ENCODE measurements at regions not wholly inside any gene's neighbourhood (a gene's known extent, or its start where the extent isn't known, plus 50 kb on each side); places are given as distances from the start of the nearest gene placed in this dataset.
"Not testable (repeated sequence)": the region's sequence is repeated elsewhere in the genome, so short reads cannot be mapped to it uniquely, and the experiment has no call there.

- DNase-seq = no peak
These were observed 209.8 kb downstream of the GJA1 start for GRCh38 chr6:121645100-121645745.

- no peak for DNase-seq
These were observed 212.5 kb downstream of the GJA1 start for GRCh38 chr6:121647905-121648304.

GRCh38 chr6:121649951-121650350 lies 214.5 kb downstream of the GJA1 start:
- DNase-seq = no peak

- DNase-seq = no peak
These were observed 216.0 kb downstream of the GJA1 start for GRCh38 chr6:121651420-121651819.

- no peak for DNase-seq
These were observed 216.8 kb downstream of the GJA1 start for GRCh38 chr6:121652223-121652622.

GRCh38 chr6:121652726-121653623 lies 217.5 kb downstream of the GJA1 start:
- no peak for DNase-seq

GRCh38 chr6:121653624-121654008 lies 218.2 kb downstream of the GJA1 start:
- no peak for DNase-seq

- DNase-seq = no peak
These were observed 222.5 kb downstream of the GJA1 start for GRCh38 chr6:121657972-121658371.

- DNase-seq = no peak
These were observed 224.8 kb downstream of the GJA1 start for GRCh38 chr6:121660277-121660676.

- DNase-seq = no peak
These were observed 227.9 kb downstream of the GJA1 start for GRCh38 chr6:121663292-121663810.

GRCh38 chr6:121664158-121664557 lies 228.7 kb downstream of the GJA1 start:
- DNase-seq = no peak

GRCh38 chr6:121666814-121667213 lies 231.4 kb downstream of the GJA1 start:
- DNase-seq = no peak

GRCh38 chr6:121668259-121668658 lies 232.8 kb downstream of the GJA1 start:
- no peak for DNase-seq

- no peak for DNase-seq
These were observed 235.1 kb downstream of the GJA1 start for GRCh38 chr6:121670511-121670910.

GRCh38 chr6:121677571-121677970 lies 242.1 kb downstream of the GJA1 start:
- DNase-seq = no peak

GRCh38 chr6:121678245-121678644 lies 242.8 kb downstream of the GJA1 start:
- DNase-seq = no peak

GRCh38 chr6:121680058-121680457 lies 244.6 kb downstream of the GJA1 start:
- DNase-seq = no peak

GRCh38 chr6:121682666-121683065 lies 247.2 kb downstream of the GJA1 start:
- no peak for DNase-seq

- not testable (repeated sequence) for DNase-seq
These were observed 250.4 kb downstream of the GJA1 start for GRCh38 chr6:121685806-121686205.

- DNase-seq = no peak
These were observed 251.2 kb downstream of the GJA1 start for GRCh38 chr6:121686611-121687023.

- no peak for DNase-seq
These were observed 253.5 kb downstream of the GJA1 start for GRCh38 chr6:121688974-121689373.

- no peak for DNase-seq
These were observed 255.7 kb downstream of the GJA1 start for GRCh38 chr6:121691126-121691551.

- DNase-seq = no peak
These were observed 258.9 kb downstream of the GJA1 start for GRCh38 chr6:121694389-121694788.

- DNase-seq = no peak
These were observed 259.4 kb downstream of the GJA1 start for GRCh38 chr6:121694801-121695251.

All from midbrain (tissue), 1 donor.